SU-DHL-6 (cell line): ENCODE measurements at regions not wholly inside any gene's neighbourhood (a gene's known extent, or its start where the extent isn't known, plus 50 kb on each side); places are given as distances from the start of the nearest gene placed in this dataset.

Experiments
- H2AFZ ChIP-seq: fragments of 200-600 bp; sonication (generic); 2 replicates; pipeline ENCODE4 v1.6.1; 2014; ENCODE audit warnings: low read depth, mild to moderate bottlenecking, moderate library complexity, mixed read lengths, antibody characterized with exemption, low read length; ENCODE audit not compliant: severe bottlenecking
- H3F3A ChIP-seq: fragments of 200-600 bp; shearing (Covaris generic); 2 replicates; pipeline ENCODE4 v1.6.0; 2016; ENCODE audit warnings: antibody characterized with exemption, mild to moderate bottlenecking; ENCODE audit not compliant: insufficient read depth
- H3K27ac ChIP-seq: fragments of 200-600 bp; sonication (generic); 2 replicates; pipeline ENCODE4 v1.5.1; 2016; ENCODE audit warnings: low read depth, mild to moderate bottlenecking, low read length, moderate library complexity, mixed read lengths
- H3K27me3 ChIP-seq: fragments of 200-600 bp; sonication (generic), shearing (Covaris generic); 2 replicates; pipeline ENCODE4 v1.6.0; 2014; ENCODE audit warnings: mild to moderate bottlenecking, low read length
- H3K36me3 ChIP-seq: fragments of 200-600 bp; sonication (generic); 2 replicates; pipeline ENCODE4 v1.6.1; 2014; ENCODE audit warnings: mild to moderate bottlenecking, low read length, mixed read lengths
- H3K4me2 ChIP-seq: fragments of 300-600, 200-600 bp; shearing (Covaris generic), sonication (generic); 2 replicates; pipeline ENCODE4 v1.6.0; 2014; ENCODE audit warnings: low read length, low read depth, mild to moderate bottlenecking; ENCODE audit not compliant: poor library complexity, severe bottlenecking
- H3K4me3 ChIP-seq: fragments of 200-600 bp; sonication (generic); 2 replicates; pipeline ENCODE4 v1.5.1; 2014; ENCODE audit warnings: antibody characterized with exemption, low read length, mild to moderate bottlenecking, mixed read lengths; ENCODE audit not compliant: insufficient read depth, poor library complexity, severe bottlenecking
- H3K79me2 ChIP-seq: fragments of 200-600 bp; sonication (generic); 2 replicates; pipeline ENCODE4 v1.6.1; 2014; ENCODE audit warnings: mild to moderate bottlenecking, low read length, moderate library complexity; ENCODE audit not compliant: insufficient read depth
- H3K9ac ChIP-seq: fragments of 200-600 bp; sonication (generic); 2 replicates; pipeline ENCODE4 v1.7.0; 2014; ENCODE audit warnings: mild to moderate bottlenecking, low read length
- H3K9me2 ChIP-seq: fragments of 200-600 bp; sonication (generic); replicated peaks from 2 replicates; pipeline ENCODE4 v1.6.1; 2014; ENCODE audit warnings: low read length; ENCODE audit not compliant: insufficient read depth
- H3K9me3 ChIP-seq: fragments of 200-600 bp; sonication (generic); 2 replicates; pipeline ENCODE4 v1.6.1; 2014; ENCODE audit warnings: low read length, mixed read lengths; ENCODE audit not compliant: insufficient read depth
- H4K20me1 ChIP-seq: fragments of 200-600 bp; sonication (generic); 2 replicates; pipeline ENCODE4 v1.6.1; 2014; ENCODE audit warnings: low read depth, mild to moderate bottlenecking, antibody characterized with exemption, low read length, moderate library complexity, mixed read lengths
- EZH2phosphoT487 ChIP-seq: fragments of 200-600 bp; sonication (generic), shearing (Covaris generic); conservative IDR thresholded peaks from 2 replicates; pipeline ENCODE4 v1.6.1; 2018; ENCODE audit warnings: mild to moderate bottlenecking, antibody characterized with exemption, low read length, moderate library complexity, mixed read lengths
- TF ChIP-seq, protein P1 (sequence below): fragments of 200-600 bp; sonication (generic); IDR thresholded peaks from one replicate; pipeline ENCODE4 v1.5.1; 2017; ENCODE audit warnings: antibody characterized with exemption, mild to moderate bottlenecking, low read length, moderate library complexity; ENCODE audit not compliant: insufficient read depth, poor library complexity, severe bottlenecking

DNA sequence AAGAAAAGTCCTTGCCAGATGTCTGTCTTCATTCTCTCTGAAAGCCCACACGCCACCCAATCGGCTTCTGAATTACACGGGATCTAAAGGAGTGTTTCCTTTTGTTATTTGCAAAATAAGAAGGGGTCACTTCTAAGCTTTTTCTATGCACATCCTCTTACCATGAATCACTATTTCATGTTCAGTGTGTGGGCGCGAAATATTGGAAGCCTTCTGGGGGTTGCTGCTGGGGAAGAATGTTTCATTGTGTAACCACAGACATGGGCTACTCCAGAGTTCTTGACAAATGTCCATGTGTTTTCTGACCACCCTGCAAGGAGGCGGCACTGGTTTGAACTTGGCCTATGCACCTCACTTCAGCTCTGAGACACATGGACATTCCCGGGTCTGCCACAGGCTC is 133.6 kb upstream of the APCDD1 start:
- H3K9ac ChIP-seq = no peak overlapping the region
- no peak overlapping the region for H3K4me2 ChIP-seq
- H3K36me3 ChIP-seq = no peaks in the 10 kb centered on the region
- H3K9me3 ChIP-seq = no peaks in the 10 kb centered on the region
- no peaks in the 10 kb centered on the region for H3F3A ChIP-seq
- H3K27ac ChIP-seq = no peak overlapping the region
- no peak for TF ChIP-seq EZH2phosphoT487
- TF ChIP-seq, protein P1, sequence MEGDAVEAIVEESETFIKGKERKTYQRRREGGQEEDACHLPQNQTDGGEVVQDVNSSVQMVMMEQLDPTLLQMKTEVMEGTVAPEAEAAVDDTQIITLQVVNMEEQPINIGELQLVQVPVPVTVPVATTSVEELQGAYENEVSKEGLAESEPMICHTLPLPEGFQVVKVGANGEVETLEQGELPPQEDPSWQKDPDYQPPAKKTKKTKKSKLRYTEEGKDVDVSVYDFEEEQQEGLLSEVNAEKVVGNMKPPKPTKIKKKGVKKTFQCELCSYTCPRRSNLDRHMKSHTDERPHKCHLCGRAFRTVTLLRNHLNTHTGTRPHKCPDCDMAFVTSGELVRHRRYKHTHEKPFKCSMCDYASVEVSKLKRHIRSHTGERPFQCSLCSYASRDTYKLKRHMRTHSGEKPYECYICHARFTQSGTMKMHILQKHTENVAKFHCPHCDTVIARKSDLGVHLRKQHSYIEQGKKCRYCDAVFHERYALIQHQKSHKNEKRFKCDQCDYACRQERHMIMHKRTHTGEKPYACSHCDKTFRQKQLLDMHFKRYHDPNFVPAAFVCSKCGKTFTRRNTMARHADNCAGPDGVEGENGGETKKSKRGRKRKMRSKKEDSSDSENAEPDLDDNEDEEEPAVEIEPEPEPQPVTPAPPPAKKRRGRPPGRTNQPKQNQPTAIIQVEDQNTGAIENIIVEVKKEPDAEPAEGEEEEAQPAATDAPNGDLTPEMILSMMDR = no peak
- no peaks in the 10 kb centered on the region for H3K27me3 ChIP-seq
- no peaks in the 10 kb centered on the region for H4K20me1 ChIP-seq
- H3K4me3 ChIP-seq = no peak overlapping the region
- H3K79me2 ChIP-seq = no peaks in the 10 kb centered on the region
- no peaks in the 10 kb centered on the region for H3K9me2 ChIP-seq
- no peak overlapping the region for H2AFZ ChIP-seq

GRCh38 chr18:10321576-10321975 is 132.9 kb upstream of the APCDD1 start:
- no peak overlapping the region for H3K27ac ChIP-seq
- H4K20me1 ChIP-seq = no peaks in the 10 kb centered on the region
- H3K79me2 ChIP-seq = no peaks in the 10 kb centered on the region
- H3K9ac ChIP-seq = no peak overlapping the region
- no peaks in the 10 kb centered on the region for H3K27me3 ChIP-seq
- no peaks in the 10 kb centered on the region for H3K9me3 ChIP-seq
- H3K9me2 ChIP-seq = no peaks in the 10 kb centered on the region
- H3K36me3 ChIP-seq = no peaks in the 10 kb centered on the region
- no peak for TF ChIP-seq EZH2phosphoT487
- TF ChIP-seq, protein P1 = no peak
- no peaks in the 10 kb centered on the region for H3F3A ChIP-seq
- H3K4me3 ChIP-seq = no peak overlapping the region
- no peak overlapping the region for H3K4me2 ChIP-seq
- no peak overlapping the region for H2AFZ ChIP-seq

- no peak for TF ChIP-seq EZH2phosphoT487
- TF ChIP-seq, protein P1 = no peak
- Histone ChIP-seq H3K27ac (no peak overlapping the region), H3K36me3 (no peaks in the 10 kb centered on the region), H3K9ac (no peak overlapping the region), H3K9me2 (no peaks in the 10 kb centered on the region), H2AFZ (no peak overlapping the region), H3K79me2 (no peaks in the 10 kb centered on the region), H3K9me3 (no peaks in the 10 kb centered on the region), H3K27me3 (no peaks in the 10 kb centered on the region), H3K4me3 (no peak overlapping the region), H3F3A (no peaks in the 10 kb centered on the region), H3K4me2 (no peak overlapping the region), H4K20me1 (no peaks in the 10 kb centered on the region)
Observed at GRCh38 chr18:10322004-10322403, 132.4 kb upstream of the APCDD1 start.

DNA sequence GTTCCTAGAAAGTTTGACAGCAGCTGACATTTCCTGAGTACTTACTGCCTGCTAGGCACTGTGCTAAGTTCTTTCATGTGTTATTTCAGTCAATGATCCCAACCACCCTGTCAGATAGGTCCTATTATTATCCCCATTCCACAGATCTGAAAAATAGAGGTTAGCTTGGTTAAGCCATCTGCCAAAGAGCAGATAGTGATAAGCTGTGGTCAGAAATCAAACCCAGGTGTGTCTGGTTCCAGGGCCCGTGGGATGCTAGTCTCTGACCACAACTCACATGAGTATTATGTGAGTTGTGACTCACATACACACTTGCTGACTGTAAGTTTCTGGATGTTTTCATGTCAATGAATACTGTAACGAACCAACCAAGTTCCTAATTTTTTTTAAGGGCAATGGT is 132.0 kb upstream of the APCDD1 start:
- no peaks in the 10 kb centered on the region for H3K9me3 ChIP-seq
- no peaks in the 10 kb centered on the region for H3K9me2 ChIP-seq
- H3K4me2 ChIP-seq = no peak overlapping the region
- H3K79me2 ChIP-seq = no peaks in the 10 kb centered on the region
- H3K27ac ChIP-seq = no peak overlapping the region
- no peak overlapping the region for H3K9ac ChIP-seq
- no peaks in the 10 kb centered on the region for H3K27me3 ChIP-seq
- H3K36me3 ChIP-seq = no peaks in the 10 kb centered on the region
- no peak overlapping the region for H2AFZ ChIP-seq
- TF ChIP-seq, protein P1 = no peak
- TF ChIP-seq EZH2phosphoT487 = no peak
- no peaks in the 10 kb centered on the region for H4K20me1 ChIP-seq
- no peaks in the 10 kb centered on the region for H3F3A ChIP-seq
- no peak overlapping the region for H3K4me3 ChIP-seq
